ENCODE measurements at regions not wholly inside any gene's neighbourhood (a gene's known extent, or its start where the extent isn't known, plus 50 kb on each side); places are given as distances from the start of the nearest gene placed in this dataset.

GRCh38 chr4:8741513-8742226, 130.0 kb downstream of the HMX1 start:
- Histone ChIP-seq H3K79me2 (ENCODE audit: control insufficient read depth, insufficient read depth, low read length) (no peaks in the 10 kb centered on the region), H4K20me1 (ENCODE audit: control insufficient read depth, extremely low read depth, insufficient read depth, low read length) (no peaks in the 10 kb centered on the region), H3K9ac (ENCODE audit: control insufficient read depth, extremely low read depth, insufficient read depth, low read length) (no peak overlapping the region), H2AFZ (ENCODE audit: control insufficient read depth, low read length) (no peak overlapping the region), H3K9me1 (ENCODE audit: control insufficient read depth, extremely low read depth, insufficient read depth, low read length) (no peaks in the 10 kb centered on the region), H3K27me3 (ENCODE audit: control insufficient read depth, extremely low read depth, insufficient read depth, low read length) (no peaks in the 10 kb centered on the region), H3K27ac (ENCODE audit: control insufficient read depth, insufficient read depth, low read length) (no peak overlapping the region), H3K4me2 (ENCODE audit: control insufficient read depth, extremely low read depth, insufficient read depth, low read depth, low read length) (no peak overlapping the region), H3K4me3 (ENCODE audit: control insufficient read depth in 2 of 3, extremely low read depth in 1 of 3, insufficient read depth in 2 of 3, low read depth in 1 of 3, low read length in 3 of 3) (no peak overlapping the region), H3K9me3 (ENCODE audit: control insufficient read depth, low read depth, low read length) (peaks cover 23% of the 10 kb centered on the region), H3K36me3 (ENCODE audit: control insufficient read depth in 2 of 2, extremely low read depth in 1 of 2, insufficient read depth in 2 of 2, low read length in 2 of 2) (no peaks in the 10 kb centered on the region), H3K4me1 (ENCODE audit: control insufficient read depth, extremely low read depth, insufficient read depth, low read length) (no peaks in the 10 kb centered on the region)
- DNase-seq (ENCODE audit: low read depth, low spot score), result no peak
- dilution Hi-C loops (cut with MboI; ENCODE audit: extremely low pct_ligation_motif_present, low sequenced_read_pairs), result no loop called here
- TF ChIP-seq EZH2 (IDR thresholded peaks at IDR 0.05; ENCODE audit: low read length), result no peak
- TF ChIP-seq, protein P1, sequence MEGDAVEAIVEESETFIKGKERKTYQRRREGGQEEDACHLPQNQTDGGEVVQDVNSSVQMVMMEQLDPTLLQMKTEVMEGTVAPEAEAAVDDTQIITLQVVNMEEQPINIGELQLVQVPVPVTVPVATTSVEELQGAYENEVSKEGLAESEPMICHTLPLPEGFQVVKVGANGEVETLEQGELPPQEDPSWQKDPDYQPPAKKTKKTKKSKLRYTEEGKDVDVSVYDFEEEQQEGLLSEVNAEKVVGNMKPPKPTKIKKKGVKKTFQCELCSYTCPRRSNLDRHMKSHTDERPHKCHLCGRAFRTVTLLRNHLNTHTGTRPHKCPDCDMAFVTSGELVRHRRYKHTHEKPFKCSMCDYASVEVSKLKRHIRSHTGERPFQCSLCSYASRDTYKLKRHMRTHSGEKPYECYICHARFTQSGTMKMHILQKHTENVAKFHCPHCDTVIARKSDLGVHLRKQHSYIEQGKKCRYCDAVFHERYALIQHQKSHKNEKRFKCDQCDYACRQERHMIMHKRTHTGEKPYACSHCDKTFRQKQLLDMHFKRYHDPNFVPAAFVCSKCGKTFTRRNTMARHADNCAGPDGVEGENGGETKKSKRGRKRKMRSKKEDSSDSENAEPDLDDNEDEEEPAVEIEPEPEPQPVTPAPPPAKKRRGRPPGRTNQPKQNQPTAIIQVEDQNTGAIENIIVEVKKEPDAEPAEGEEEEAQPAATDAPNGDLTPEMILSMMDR (optimal IDR thresholded peaks at IDR 0.05 in 1 of 3, IDR thresholded peaks at IDR 0.05 in 1 of 3, conservative IDR thresholded peaks at IDR 0.05 in 1 of 3; ENCODE audit: extremely low read depth in 1 of 3, insufficient read depth in 2 of 3, low read length in 3 of 3), result no peak
- no peak for FAIRE-seq

- Histone ChIP-seq H3K4me3 (ENCODE audit: control insufficient read depth in 2 of 3, extremely low read depth in 1 of 3, insufficient read depth in 2 of 3, low read depth in 1 of 3, low read length in 3 of 3) (no peak overlapping the region), H3K9me1 (ENCODE audit: control insufficient read depth, extremely low read depth, insufficient read depth, low read length) (no peaks in the 10 kb centered on the region), H3K27ac (ENCODE audit: control insufficient read depth, insufficient read depth, low read length) (no peak overlapping the region), H3K27me3 (ENCODE audit: control insufficient read depth, extremely low read depth, insufficient read depth, low read length) (no peaks in the 10 kb centered on the region), H3K9ac (ENCODE audit: control insufficient read depth, extremely low read depth, insufficient read depth, low read length) (no peak overlapping the region), H3K4me2 (ENCODE audit: control insufficient read depth, extremely low read depth, insufficient read depth, low read depth, low read length) (no peak overlapping the region), H3K9me3 (ENCODE audit: control insufficient read depth, low read depth, low read length) (peaks cover 18% of the 10 kb centered on the region), H3K79me2 (ENCODE audit: control insufficient read depth, insufficient read depth, low read length) (no peaks in the 10 kb centered on the region), H3K4me1 (ENCODE audit: control insufficient read depth, extremely low read depth, insufficient read depth, low read length) (no peaks in the 10 kb centered on the region), H2AFZ (ENCODE audit: control insufficient read depth, low read length) (no peak overlapping the region), H4K20me1 (ENCODE audit: control insufficient read depth, extremely low read depth, insufficient read depth, low read length) (no peaks in the 10 kb centered on the region), H3K36me3 (ENCODE audit: control insufficient read depth in 2 of 2, extremely low read depth in 1 of 2, insufficient read depth in 2 of 2, low read length in 2 of 2) (no peaks in the 10 kb centered on the region)
- dilution Hi-C loops (cut with MboI; ENCODE audit: extremely low pct_ligation_motif_present, low sequenced_read_pairs), result no loop called here
- FAIRE-seq (no peak), DNase-seq (ENCODE audit: low read depth, low spot score) (no peak)
- TF ChIP-seq, protein P1 (optimal IDR thresholded peaks at IDR 0.05 in 1 of 3, IDR thresholded peaks at IDR 0.05 in 1 of 3, conservative IDR thresholded peaks at IDR 0.05 in 1 of 3; ENCODE audit: extremely low read depth in 1 of 3, insufficient read depth in 2 of 3, low read length in 3 of 3), result no peak
- TF ChIP-seq EZH2 (IDR thresholded peaks at IDR 0.05; ENCODE audit: low read length), result no peak
Observed at GRCh38 chr4:8740666-8741395, 130.8 kb downstream of the HMX1 start.
